ENCODE measurements at regions not wholly inside any gene's neighbourhood (a gene's known extent, or its start where the extent isn't known, plus 50 kb on each side); places are given as distances from the start of the nearest gene placed in this dataset.
"Not testable (repeated sequence)": the region's sequence is repeated elsewhere in the genome, so short reads cannot be mapped to it uniquely, and the experiment has no call there.

DNA sequence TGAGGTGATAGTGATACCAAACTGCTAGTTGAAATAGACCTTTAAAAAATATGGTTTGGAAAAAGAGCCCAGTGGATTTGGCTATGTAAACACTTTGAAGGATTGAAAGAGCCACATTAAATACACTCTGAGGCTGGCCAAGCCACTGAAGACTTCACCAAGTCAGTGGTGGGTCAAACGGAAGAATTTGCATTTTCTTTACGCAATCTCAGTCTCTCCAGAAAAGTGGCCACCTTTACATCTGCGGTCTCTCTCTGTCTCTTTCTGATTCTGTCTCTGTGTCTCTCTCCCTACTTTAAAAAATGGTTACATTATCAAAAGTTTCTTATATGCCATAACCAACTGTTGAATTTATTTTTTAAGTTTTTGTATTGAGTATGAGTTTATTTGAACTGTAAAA is 651.2 kb upstream of the PITX2 start:
- DNase-seq (ENCODE audit: low spot score): no peak

DNA sequence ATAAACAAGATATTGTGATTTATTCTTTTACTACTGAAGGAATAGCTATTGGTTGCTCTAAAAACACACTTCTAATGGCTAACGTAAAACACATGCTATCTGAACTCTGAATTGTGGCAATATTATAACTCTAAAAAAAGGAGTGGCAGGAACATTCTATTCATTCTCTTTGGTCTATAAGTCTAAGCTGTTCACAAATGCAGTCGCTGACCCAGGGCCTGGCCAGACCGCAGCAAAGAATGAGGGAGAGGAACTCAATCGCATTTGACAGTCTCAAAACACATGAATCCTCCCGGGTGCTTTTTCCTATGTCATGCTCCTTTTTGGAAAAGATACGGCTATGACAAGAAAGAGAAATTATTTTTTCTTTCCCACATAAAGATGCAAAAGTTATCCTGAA is 651.6 kb upstream of the PITX2 start:
- DNase-seq (ENCODE audit: low spot score): no peak

DNA sequence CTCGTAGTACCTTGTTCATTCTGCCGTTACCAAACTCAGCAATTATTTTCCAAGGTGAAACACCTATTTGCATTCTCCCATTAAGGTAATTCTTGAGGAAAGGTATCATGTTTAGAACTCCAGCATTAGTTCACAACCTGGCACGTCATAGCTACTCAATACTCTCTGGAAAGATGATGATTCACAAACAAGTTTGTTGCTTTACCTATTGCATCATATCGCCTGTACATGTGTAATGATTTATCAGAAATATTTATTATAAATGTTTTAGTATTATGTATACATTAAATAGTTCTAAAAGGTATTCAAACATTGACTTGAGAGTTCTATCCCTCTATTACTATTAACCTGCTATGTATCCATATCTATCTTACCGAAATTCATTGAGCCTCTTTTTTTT is 658.3 kb upstream of the PITX2 start:
- DNase-seq (ENCODE audit: low spot score): no peak

DNA sequence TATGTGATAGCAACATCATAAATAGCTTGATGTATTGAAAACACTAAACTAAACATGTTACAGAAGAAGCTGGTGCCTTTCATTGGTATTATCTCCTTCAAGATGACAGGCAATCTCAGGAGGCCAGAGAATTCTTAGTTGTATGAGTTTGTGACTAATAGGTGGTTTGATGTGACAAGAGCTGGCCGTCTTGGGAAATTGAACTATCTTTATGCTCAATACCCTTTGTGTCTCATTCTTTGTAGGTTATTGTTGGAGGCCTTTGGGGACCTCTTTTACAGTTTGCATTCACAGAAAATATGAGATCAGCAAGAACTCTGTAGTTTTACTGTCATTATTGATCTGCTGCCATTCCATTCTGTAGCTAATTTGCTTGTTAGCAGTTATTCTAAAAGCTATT is 659.2 kb upstream of the PITX2 start:
- no peak for DNase-seq (ENCODE audit: low spot score)

DNA sequence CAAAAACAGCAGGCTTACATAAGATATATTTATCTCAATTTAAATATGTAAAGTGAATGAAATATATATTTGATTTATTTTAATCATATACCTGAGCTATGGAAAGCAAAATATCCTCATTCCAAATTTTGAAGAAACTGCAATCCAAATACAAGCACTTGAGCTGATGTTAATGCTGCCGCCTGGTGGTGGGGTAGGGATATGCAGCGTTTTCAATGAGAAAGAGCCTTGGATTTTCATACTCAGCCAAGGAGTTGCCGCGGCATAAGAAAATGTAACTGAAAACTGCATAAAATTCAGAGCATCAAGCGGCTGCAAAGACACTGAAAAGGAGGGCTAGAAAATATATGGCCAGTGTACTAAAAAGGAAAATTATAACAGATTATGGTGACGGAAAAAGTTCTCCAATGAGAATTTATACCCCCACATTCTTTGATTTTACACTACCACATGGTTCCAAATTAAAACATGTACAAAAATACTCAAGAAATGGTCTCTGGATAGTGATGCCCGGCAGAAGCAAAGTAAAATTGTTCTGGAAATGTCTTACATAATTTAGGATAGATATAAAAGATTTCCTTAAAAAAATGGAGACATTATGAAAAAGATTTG is 660.3 kb upstream of the PITX2 start:
- DNase-seq (ENCODE audit: low spot score): no peak

DNA sequence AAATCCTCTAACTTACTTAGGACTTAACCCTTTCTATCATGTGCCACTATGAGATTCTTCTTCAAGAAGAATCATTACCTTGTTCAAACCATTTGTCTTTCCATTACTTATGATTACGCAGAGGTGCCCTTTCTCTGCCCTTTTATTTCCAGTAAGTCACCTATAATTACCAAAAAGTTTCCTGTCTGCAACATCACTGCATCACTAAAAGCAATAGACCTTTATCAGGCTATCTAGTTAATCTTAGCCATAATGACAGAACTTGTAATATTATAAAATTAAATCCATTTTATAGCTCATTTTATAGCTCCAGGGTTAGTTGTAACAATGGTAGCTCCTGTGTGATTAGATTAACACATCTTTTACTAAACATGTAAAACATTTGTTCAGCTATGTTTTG is 673.6 kb upstream of the PITX2 start:
- no peak for DNase-seq (ENCODE audit: low spot score)

DNA sequence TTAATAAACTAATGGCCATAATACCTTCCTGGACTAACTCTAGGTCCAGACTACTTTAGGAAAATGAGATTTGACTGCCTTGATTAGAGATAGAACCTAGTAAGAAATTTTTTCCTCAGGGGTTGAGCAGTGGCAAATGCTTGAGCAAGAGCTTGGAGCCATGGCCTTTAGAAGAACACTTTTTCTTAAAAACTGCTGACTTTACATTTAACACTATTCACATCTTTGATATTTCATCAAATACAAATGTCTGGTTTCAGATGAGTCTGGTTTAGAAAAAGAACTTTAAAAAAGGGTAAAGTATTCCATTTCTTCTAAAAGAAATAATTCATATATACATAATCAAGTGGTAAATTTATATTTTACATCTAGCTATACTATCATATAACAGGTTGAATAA is 680.9 kb upstream of the PITX2 start:
- no peak for DNase-seq (ENCODE audit: low spot score)

DNA sequence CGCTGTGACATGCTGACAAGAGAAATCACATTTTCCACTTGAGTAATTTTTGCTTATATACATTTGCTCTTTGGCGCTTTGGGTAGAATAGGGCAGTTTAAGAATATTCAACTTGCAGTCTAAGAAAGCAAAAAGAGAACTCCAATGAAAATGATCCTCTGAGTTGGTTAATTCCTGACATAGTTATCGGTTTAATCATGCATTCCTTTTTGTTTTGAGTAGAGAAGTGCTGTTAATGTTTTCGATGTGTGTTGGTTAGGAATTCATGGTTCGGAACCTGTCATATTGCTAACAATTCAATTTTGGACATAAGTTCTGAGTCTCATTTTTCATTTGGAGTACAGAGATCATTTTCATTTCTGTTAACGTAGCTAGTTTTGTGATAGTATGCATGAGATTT is 700.6 kb upstream of the PITX2 start:
- no peak for DNase-seq (ENCODE audit: low spot score)

DNA sequence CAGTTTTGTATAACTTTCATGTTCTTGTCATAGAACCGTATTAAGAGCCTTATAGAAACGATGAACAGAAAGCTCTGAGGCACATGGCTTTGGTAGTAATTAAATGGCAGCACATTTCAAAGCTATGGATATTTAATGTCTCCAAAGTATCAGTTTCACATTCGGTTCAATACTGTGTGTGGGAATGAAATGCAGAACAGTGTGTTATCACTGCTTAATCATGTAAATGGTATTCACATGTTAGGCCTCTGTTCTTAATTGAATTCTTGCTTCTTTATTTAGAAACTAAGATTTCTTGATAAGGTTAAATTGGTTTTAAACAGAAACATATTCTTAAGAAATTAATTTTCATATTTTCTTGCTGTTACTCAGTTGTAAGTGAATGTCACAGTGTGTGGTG is 701.0 kb upstream of the PITX2 start:
- DNase-seq (ENCODE audit: low spot score): no peak

DNA sequence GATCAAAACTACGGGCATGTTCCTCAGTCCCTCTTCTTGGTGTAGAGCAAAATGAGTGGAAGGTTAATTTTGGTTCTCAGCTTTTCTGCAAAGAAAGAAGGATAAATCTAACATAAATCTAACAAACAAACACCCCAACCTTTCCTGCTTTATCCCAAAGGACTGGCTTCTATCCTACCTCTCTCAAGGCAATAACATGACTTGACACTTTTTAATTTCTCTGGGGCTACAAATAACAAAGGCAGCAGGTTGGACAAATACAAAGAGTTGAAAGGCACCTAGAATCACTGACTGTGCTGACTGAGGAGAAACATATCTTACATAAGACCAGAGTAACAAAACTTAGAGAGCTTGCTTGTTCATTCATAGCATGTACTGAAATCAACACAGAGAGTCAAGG is 703.6 kb upstream of the PITX2 start:
- DNase-seq (ENCODE audit: low spot score): no peak

DNA sequence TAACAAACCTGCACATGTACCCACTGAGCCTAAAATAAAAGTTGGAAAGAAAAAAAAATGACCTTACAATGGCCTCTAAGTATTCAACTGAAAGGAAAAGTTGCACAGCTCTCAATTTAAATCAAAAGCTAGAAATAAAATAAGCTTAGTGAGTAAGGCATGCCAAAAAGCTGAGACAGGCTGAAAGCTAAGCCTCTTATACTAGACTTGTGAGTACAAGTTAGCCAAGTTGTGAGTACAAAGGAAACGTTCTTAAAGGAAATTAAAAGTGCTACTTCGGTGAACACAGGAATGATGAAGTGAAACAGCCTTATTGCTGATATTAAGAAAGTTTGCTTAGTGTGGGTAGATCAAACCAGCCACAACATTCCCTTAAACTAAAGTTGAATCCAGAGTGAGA is 707.9 kb upstream of the PITX2 start:
- DNase-seq (ENCODE audit: low spot score): no peak

DNA sequence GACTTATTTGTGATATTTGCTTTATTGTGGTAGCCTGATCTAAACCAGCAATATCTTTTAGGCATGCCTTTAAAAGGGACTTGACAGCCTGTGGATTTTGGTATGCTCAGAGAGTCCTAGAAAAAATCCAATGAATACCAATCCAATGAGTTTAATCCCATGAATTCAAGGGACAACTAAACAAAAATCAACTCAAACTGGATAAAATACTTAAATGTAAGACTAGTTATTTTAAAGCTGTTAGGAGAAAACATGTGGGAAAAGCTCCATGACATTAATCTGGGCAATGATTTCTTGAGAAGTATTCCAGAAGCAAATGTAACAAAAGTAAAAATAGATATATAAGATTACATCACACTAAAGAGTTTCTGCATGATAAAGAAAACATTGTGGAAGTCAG is 711.5 kb upstream of the PITX2 start:
- DNase-seq (ENCODE audit: low spot score): no peak

DNA sequence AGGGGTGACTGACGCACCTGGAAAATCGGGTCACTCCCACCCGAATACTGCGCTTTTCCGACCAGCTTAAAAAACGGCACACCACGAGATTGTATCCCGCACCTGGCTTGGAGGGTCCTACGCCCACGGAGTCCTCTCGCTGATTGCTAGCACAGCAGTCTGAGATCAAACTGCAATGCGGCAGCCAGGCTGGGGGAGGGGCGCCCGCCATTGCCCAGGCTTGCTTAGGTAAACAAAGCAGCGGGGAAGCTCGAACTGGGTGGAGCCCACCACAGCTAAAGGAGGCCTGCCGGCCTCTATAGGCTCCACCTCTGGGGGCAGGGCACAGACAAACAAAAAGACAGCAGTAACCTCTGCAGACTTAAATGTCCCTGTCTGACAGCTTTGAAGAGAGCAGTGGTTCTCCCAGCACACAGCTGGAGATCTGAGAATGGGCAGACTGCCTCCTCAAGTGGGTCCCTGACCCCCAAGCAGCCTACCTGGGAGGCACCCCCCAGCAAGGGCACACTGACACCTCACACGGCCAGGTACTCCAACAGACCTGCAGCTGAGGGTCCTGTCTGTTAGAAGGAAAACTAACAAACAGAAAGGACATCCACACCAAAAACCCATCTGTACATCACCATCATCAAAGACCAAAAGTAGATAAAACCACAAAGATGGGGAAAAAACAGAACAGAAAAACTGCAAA is 714.5 kb upstream of the PITX2 start:
- not testable (repeated sequence) for DNase-seq (ENCODE audit: low spot score)

DNA sequence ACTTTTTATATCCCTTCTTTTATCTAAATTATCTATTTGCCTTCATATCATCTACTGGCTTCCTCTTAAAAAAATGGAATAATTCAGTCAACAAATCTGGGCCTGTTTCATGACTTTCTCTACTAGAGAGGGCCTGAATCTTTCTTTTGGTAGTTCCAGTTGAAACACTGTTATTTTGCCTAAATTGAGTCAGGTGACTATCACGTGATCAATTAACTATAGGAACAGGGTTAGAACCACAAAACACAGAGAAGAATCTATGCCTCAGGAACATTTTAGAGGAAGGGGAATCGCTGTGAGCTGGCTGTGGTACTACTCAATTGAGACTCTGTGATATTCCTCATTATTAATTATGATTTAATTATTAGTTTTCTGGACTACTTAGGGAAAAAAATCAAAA is 736.7 kb upstream of the PITX2 start:
- no peak for DNase-seq (ENCODE audit: low spot score)

DNA sequence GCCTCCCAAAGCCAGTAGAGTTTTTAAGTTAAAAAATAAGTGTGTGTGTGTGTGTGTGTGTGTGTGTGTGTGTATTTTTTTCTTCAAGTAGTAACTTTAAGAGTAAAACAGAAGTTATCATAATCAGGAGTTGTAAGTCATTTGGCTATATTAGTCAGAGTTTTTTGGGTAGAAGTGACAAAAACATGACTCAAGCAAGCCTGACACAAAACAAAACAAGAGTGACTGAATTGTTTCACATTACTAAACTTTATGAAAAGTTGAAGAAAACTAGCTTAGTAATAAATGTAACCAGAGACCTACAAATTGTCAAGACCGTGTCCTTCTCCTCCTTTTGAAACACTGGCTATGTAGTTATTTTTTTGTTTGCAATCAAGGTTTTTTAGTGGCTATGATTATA is 738.0 kb upstream of the PITX2 start:
- no peak for DNase-seq (ENCODE audit: low spot score)

DNA sequence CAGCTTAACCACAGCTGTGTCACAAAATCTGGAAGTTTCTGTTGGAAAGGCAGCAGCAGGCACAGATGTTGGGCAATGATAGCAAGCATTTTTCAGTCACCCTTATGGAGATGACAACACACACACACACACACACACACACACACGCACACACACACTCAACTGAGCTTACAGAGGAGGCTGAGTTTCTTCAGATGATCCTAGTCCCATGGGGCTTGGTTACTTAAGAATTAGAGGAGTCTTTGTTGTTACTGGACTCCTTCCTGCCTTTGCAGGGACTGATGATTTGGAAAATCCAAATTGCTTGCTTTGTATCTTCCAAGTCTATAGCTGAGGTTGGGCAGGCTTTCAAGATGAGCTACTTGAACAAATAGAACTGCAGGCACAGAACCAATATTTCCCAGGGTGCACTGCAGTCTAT is 740.1 kb upstream of the PITX2 start:
- no peak for DNase-seq (ENCODE audit: low spot score)

DNA sequence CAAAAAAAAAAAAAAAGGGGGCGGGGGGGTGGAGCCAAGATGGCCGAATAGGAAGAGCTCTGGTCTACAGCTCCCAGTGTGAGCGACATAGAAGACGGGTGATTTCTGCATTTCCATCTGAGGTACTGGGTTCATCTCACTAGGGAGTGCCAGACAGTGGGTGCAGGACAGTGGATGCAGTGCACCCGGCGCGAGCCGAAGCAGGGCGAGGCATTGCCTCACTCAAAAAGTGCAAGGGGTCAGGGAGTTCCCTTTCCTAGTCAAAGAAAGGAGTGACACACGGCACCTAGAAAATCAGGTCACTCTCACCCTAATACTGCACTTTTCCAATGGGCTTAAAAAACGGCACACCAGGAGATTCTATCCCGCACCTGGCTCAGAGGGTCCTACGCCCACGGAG is 755.0 kb upstream of the PITX2 start:
- not testable (repeated sequence) for DNase-seq (ENCODE audit: low spot score)

DNA sequence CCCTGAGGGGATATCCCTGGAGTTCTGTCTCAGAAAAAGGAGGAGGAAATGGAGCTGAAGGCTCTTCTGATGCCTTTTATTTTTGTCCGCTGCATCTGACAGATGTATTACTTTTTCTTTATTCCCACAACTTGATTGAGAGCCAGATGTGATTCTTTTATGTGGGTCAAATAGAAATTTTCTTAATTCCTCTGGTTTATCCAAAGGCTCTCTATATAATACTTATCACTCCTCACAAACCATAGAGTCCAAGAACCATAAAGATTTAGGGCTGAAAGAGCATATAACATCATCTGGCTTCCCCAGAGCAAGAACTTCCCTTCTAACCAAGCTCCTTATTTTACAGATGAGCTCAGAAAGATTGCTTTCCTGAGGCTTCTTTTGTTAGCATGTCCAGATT is 756.7 kb upstream of the FAM241A start:
- no peak for DNase-seq (ENCODE audit: low spot score)

DNA sequence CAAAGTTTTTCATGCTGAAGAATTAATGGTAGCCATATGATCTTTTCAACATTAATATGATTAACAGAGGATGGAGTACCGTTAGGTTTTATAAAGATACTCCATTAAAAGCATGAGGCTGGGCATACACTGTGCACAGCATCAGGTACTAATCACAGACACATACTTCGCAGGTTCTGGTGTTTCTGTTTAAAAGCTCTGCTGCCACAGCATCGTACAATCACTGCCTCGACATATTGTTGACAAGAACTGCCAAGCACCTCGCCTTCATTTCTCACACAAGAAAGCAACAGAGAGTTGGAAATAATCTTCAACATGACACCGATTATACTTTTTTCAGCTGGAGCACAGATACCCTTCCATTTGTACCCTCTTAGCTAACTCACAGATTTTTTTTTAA is 753.4 kb upstream of the FAM241A start:
- no peak for DNase-seq (ENCODE audit: low spot score)

DNA sequence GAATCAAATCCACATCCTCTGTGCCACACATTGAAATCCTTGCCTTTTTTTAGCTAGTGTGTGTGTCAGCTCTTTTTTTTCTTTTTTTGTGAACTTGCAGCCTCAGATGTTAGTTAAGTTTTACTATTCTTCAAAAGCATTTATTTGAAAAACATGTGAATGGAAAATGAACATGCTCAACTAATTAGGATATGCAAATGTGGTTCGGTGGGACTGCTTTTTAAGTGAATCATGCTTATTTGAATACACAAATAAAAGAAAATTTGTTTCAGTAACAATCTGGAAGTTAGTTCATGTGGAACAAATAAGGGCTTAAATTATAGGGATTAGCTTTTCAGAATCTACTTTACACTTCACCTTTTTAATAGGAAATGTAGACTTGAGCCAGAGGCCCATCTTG is 751.5 kb upstream of the FAM241A start:
- no peak for DNase-seq (ENCODE audit: low spot score)

DNA sequence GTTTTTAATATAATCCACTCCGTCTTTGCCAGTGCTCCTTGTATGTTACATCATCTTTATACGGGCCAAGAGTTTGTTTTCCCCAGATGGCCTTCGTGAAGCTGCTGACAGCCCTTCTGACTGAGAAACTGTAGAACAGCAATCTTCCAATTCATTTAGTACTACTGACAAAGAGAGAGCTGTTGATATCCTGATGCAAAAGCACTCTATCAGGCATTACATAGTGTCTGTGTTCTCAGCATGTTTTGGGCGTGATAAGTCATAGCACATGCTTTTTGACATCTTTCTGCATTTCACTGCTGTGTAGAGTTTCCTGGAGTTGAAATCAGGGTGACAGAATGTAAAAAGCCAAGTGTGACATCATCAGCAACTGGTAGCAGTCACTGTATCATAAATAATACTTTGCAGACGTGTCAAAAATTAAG is 746.3 kb upstream of the FAM241A start:
- DNase-seq (ENCODE audit: low spot score): no peak

DNA sequence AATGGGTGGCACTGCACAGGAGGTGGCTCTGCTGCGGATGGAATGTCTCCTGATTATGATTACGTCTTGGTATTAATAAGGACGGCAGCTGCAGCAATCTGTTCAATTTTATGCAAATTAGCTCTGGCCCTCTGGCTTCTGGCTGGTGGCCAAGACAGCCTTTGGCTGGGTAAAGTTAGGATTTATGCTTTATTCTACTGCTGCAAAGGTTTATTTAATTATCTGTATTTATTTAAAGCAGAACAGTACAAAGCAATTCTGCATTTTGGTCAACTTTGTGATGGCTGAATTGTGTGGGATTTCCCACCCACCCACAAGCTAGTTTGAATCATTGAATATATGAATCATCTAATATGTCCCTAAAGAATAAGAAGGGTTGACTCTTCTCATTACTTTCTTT is 745.6 kb upstream of the FAM241A start:
- no peak for DNase-seq (ENCODE audit: low spot score)

DNA sequence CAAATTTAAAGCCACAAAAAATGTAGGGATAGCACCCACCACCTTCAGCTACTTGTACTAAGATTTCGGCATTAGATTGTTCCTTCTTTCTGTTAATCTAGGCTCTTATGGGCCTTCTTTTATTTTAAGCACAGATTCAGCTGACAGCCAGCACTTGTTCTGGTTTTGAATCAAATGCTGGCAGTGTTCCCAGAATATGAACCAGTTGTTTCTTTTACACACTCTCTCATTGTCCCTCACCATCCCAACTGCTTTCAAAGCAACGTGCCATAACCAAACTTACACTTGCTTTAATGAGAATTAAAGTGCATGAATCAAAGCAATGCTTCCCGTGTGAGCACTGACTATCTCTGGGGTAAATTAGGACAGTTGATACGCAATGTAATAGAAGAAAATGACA is 744.5 kb upstream of the FAM241A start:
- no peak for DNase-seq (ENCODE audit: low spot score)

DNA sequence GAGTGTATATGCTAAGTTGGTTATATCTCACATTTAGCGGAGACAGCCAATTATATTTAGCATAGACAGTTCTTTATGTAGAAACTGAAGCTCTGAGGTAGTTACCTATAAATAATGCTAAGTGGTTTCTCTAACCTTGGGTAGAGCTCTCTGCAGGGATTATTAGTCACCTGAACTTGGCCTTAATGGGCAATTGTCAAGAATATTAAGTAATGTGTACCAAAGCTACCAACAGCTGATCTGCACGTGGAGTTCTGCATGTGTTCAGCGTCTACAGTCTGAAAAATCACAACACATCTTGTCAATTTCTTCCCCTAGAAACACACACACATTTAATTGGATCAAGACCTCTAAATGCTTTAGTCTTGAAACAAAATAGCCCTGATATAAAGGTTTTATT is 740.6 kb upstream of the FAM241A start:
- no peak for DNase-seq (ENCODE audit: low spot score)
